Peyer's patch (tissue), 4 donors: ENCODE measurements at regions not wholly inside any gene's neighbourhood (a gene's known extent, or its start where the extent isn't known, plus 50 kb on each side); places are given as distances from the start of the nearest gene placed in this dataset.

Experiments used
- POLR2A ChIP-seq, 2 donors: fragments of 450-650 bp; IDR thresholded peaks; one replicate each; pipeline ENCODE4 v1.5.1; 2017; ENCODE audit warnings: antibody characterized with exemption in 2 of 2, mild to moderate bottlenecking in 2 of 2, moderate library complexity in 2 of 2
- TF ChIP-seq, protein P1 (sequence below), 6 experiments: fragments of 450-650 bp in 4 of 6; fragments of 200-600 bp in 2 of 6; sonication (generic) in 1 of 6; IDR thresholded peaks; one replicate each; pipeline ENCODE4 v1.5.1; 2017 to 2019; ENCODE audit warnings: antibody characterized with exemption in 6 of 6, mild to moderate bottlenecking in 3 of 6, moderate library complexity in 1 of 6

DNA sequence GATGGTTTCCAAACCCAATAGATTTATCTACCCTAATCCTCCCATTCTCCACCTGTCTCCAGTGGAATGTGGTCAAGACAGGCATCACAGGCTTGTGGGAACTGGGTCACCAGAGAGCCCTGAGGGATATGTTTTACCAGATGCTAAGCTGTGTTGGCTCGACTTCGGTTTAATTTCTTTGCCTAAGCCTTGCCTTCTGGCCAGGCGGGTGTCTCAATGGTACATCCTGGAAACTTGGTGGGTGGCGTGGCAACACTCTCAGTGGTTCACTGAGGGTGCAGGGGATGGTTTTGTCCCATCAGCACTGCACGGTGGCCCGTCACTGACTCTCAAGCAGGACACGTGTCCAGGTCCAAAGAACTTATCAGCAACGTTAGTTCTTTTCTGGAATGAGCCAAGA, 192.2 kb downstream of the TENT4A start:
- no peak for TF ChIP-seq POLR2A (IDR thresholded peaks at IDR 0.05)
- TF ChIP-seq, protein P1, sequence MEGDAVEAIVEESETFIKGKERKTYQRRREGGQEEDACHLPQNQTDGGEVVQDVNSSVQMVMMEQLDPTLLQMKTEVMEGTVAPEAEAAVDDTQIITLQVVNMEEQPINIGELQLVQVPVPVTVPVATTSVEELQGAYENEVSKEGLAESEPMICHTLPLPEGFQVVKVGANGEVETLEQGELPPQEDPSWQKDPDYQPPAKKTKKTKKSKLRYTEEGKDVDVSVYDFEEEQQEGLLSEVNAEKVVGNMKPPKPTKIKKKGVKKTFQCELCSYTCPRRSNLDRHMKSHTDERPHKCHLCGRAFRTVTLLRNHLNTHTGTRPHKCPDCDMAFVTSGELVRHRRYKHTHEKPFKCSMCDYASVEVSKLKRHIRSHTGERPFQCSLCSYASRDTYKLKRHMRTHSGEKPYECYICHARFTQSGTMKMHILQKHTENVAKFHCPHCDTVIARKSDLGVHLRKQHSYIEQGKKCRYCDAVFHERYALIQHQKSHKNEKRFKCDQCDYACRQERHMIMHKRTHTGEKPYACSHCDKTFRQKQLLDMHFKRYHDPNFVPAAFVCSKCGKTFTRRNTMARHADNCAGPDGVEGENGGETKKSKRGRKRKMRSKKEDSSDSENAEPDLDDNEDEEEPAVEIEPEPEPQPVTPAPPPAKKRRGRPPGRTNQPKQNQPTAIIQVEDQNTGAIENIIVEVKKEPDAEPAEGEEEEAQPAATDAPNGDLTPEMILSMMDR (IDR thresholded peaks at IDR 0.05) = no peak
